Liver (tissue), 3 donors: ENCODE measurements at regions not wholly inside any gene's neighbourhood (a gene's known extent, or its start where the extent isn't known, plus 50 kb on each side); places are given as distances from the start of the nearest gene placed in this dataset.

Experiments
- ATF3 ChIP-seq: IDR thresholded peaks from 2 replicates; pipeline ENCODE4 v1.6.1; 2016; ENCODE audit warnings: antibody characterized with exemption
- EGR1 ChIP-seq, 2 donors: IDR thresholded peaks; 2 replicates each; pipeline ENCODE4 v1.6.1; 2016 to 2018; ENCODE audit warnings: antibody characterized with exemption in 2 of 2, low read depth in 2 of 2
- GABPA ChIP-seq, 2 donors: IDR thresholded peaks in 1 of 2; conservative IDR thresholded peaks in 1 of 2; 2 replicates each; pipeline ENCODE4 v1.6.1; 2016; ENCODE audit warnings: antibody characterized with exemption in 2 of 2, mild to moderate bottlenecking in 1 of 2, moderate library complexity in 1 of 2
- HNF4G ChIP-seq: IDR thresholded peaks from 2 replicates; pipeline ENCODE4 v1.6.1; 2016; ENCODE audit warnings: antibody characterized with exemption
- MAX ChIP-seq: IDR thresholded peaks from 2 replicates; pipeline ENCODE4 v1.6.1; 2016; ENCODE audit warnings: antibody characterized with exemption
- NR2F2 ChIP-seq: IDR thresholded peaks from 2 replicates; pipeline ENCODE4 v1.6.1; 2016; ENCODE audit warnings: antibody characterized with exemption
- RAD21 ChIP-seq, 2 donors: IDR thresholded peaks; 2 replicates each; pipeline ENCODE4 v1.6.1; 2016; ENCODE audit warnings: antibody characterized with exemption in 2 of 2, mild to moderate bottlenecking in 2 of 2
- REST ChIP-seq: IDR thresholded peaks from 2 replicates; pipeline ENCODE4 v1.6.1; 2016; ENCODE audit warnings: antibody characterized with exemption, mild to moderate bottlenecking
- RXRA ChIP-seq, 2 donors: IDR thresholded peaks; 2 replicates each; pipeline ENCODE4 v1.6.1; 2017 to 2018; ENCODE audit warnings: antibody characterized with exemption in 2 of 2, mild to moderate bottlenecking in 1 of 2
- SP1 ChIP-seq: IDR thresholded peaks from 2 replicates; pipeline ENCODE4 v1.6.1; 2018; ENCODE audit warnings: antibody characterized with exemption, mild to moderate bottlenecking
- TAF1 ChIP-seq: conservative IDR thresholded peaks from 2 replicates; pipeline ENCODE4 v1.6.1; 2016; ENCODE audit warnings: antibody characterized with exemption, mild to moderate bottlenecking
- YY1 ChIP-seq: IDR thresholded peaks from 2 replicates; pipeline ENCODE4 v1.6.1; 2016; ENCODE audit warnings: antibody characterized with exemption, mild to moderate bottlenecking
- ZBTB33 ChIP-seq: IDR thresholded peaks from 2 replicates; pipeline ENCODE4 v1.6.1; 2016; ENCODE audit warnings: antibody characterized with exemption
- TF ChIP-seq, protein P1 (sequence below): fragments of 150-350 bp; IDR thresholded peaks from 2 replicates; pipeline ENCODE4 v1.5.1; 2017; ENCODE audit warnings: improper control_type of control experiment, low read depth, low read length; ENCODE audit not compliant: missing input control
- donor health status: healthy.
- donor health status: healthy.

- TF ChIP-seq TAF1 = no peak
- TF ChIP-seq, protein P1, sequence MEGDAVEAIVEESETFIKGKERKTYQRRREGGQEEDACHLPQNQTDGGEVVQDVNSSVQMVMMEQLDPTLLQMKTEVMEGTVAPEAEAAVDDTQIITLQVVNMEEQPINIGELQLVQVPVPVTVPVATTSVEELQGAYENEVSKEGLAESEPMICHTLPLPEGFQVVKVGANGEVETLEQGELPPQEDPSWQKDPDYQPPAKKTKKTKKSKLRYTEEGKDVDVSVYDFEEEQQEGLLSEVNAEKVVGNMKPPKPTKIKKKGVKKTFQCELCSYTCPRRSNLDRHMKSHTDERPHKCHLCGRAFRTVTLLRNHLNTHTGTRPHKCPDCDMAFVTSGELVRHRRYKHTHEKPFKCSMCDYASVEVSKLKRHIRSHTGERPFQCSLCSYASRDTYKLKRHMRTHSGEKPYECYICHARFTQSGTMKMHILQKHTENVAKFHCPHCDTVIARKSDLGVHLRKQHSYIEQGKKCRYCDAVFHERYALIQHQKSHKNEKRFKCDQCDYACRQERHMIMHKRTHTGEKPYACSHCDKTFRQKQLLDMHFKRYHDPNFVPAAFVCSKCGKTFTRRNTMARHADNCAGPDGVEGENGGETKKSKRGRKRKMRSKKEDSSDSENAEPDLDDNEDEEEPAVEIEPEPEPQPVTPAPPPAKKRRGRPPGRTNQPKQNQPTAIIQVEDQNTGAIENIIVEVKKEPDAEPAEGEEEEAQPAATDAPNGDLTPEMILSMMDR = no peak
- TF ChIP-seq NR2F2 = no peak
- no peak for TF ChIP-seq REST
- TF ChIP-seq ZBTB33 = no peak
- no peak for TF ChIP-seq MAX
- no peak for TF ChIP-seq ATF3
- no peak for TF ChIP-seq YY1
- no peak for TF ChIP-seq RAD21 (IDR thresholded peaks at IDR 0.05)
- no peak for TF ChIP-seq GABPA (IDR thresholded peaks at IDR 0.05 in 1 of 2, conservative IDR thresholded peaks at IDR 0.05 in 1 of 2)
- no peak for TF ChIP-seq RXRA (IDR thresholded peaks at IDR 0.05)
- TF ChIP-seq EGR1 (IDR thresholded peaks at IDR 0.05; ENCODE audit: low read depth in 2 of 2) = no peak
- TF ChIP-seq SP1 = no peak
- no peak for TF ChIP-seq HNF4G
These were observed 217.4 kb upstream of the PSMD7 start for GRCh38 chr16:74079232-74079586.
